ENCODE measurements at regions not wholly inside any gene's neighbourhood (a gene's known extent, or its start where the extent isn't known, plus 50 kb on each side); places are given as distances from the start of the nearest gene placed in this dataset.

DNA sequence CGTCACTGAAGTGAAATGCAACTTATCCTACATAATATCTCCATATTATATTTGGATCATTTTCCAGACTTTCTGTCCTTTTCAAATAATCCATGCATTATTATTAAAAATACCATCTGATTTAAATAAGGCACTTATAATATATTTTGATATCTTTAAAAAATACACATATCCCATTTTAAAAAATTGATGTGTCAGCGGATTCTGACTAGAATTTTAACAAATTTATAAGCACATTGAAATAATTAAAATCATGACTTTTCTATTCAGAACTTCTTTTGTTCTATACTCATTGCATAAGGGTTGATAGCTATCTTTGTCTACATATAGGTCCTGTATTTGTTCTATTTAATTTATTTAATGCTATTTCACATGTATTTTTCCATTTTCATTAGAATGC is 199.0 kb upstream of the DSEL start:
- no peak for DNase-seq

DNA sequence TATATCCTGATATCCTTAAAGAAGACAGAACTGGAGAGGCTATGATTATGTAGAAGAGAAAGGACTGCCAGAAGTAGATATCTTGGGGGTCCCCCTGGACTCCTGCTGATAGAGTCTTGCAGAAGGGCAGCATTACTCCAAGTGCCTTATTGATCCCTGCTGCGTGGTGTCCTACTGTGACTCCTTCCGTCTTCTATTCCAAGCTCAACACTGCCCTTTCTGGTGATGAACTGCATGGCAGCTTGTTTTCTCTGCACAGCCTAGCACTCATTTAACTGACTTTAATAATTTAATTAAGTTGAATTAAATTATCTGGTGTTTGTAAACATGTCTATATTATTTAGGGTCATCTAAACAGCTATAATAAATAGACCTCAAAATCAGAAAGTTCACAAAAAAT is 194.1 kb upstream of the DSEL start:
- no peak for DNase-seq

DNA sequence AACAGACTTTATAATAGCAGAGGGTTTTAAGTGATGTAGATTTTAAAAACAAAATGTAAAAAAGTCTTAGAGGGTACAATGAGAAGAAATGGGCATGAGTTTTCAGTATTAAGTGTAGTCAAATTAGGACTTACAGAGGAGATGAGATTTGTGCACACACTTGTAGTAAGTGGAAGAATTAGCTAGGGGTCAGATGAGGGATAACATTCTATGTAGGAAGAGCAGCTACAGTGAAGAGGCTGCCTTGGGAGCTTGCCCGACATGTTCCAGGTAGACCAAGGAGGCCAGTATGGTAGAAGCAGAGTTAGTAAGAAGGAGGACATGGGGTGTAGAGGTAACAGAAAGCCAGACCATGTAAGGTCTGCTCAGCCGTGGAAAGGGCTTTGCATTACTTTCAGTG is 189.2 kb upstream of the DSEL start:
- no peak for DNase-seq

DNA sequence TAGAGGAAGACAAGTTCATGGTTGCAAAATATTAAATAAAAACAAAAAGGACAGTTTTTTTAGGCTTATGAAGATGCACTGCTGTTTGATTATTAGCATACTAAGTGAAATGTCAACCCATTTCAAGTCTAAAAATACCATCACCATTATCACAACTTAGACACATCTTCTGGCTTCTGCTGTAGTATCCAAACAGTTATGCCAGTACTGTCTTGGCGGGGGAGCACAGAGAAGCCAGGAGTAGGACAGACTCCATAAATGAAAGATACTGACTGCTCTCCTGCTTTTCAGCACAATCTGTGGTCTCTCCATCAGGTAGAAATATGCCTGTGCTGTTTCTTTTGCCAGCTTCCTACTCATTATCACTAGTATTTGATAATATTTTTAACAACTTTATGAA is 179.2 kb upstream of the DSEL start:
- DNase-seq = no peak

DNA sequence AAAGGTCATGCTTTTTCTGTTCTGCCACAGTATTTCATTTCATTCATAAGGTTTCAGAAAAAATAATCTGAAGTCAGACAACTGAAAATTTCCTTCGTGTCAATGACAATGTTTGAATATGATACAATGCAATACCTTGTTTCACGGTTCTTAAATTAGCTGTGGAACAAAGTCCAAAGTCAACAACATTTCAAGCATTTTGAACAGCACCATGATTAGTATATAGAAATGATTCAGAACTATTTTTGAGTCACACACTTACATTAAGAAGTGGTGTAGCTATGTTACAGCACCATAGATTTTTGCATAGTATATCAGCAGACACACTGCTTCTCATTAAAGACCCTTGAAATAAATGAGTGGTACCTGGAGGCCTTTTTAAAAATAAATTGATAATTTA is 178.3 kb upstream of the DSEL start:
- DNase-seq = no peak

DNA sequence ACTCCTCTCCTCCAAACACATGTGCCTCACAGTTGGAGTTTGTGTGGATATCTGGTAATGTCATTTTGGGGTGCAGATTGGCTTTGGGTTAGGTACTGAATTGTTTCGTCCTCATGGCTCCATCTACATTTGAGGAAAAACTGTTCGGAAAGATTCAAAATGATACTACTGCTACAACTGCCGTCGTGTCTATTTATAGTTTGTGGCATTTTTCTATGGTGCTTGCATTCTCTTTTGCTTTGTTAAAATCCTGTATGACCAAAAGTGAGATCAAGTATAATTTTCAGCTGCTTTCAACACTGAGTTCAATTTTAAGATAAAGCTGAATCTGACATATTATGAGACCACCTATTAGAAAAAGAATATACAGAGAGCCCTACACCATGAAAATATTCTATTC is 176.3 kb upstream of the DSEL start:
- DNase-seq = no peak

DNA sequence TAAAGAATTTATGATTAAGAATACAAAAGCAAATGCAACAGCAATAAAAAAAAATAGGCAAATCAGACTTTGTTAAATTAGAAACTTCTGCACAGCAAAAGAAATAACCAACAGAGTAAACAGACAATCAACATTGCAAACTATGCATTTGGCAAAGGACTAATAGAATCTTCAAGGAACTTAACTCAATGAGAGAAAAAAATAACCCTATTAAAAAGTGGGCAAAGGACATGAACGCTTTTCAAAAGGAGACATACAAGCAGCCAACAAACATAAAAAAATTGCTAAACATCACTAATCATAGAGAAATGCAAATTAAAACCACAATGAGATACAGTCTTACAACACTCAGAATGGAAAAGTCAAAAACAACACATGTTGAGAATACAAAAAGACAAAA is 166.0 kb upstream of the DSEL start:
- DNase-seq = no peak

DNA sequence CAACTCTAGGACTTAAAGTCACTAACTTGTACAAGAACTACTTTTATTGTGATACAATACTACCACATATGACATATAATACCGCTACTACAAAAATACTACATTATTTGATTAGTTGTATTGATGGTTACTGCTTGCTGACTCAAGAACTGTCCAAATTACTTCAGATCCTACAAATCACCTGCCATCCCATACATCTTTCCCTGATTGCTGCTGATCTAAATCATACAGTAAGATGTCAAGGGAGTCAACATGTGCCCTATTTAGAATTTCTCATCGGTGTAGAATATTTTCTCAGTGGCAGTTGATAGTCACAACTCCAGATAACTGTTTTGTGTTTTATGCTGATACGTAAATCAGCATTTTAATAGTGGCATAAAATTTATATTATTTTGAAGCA is 161.0 kb upstream of the DSEL start:
- no peak for DNase-seq

DNA sequence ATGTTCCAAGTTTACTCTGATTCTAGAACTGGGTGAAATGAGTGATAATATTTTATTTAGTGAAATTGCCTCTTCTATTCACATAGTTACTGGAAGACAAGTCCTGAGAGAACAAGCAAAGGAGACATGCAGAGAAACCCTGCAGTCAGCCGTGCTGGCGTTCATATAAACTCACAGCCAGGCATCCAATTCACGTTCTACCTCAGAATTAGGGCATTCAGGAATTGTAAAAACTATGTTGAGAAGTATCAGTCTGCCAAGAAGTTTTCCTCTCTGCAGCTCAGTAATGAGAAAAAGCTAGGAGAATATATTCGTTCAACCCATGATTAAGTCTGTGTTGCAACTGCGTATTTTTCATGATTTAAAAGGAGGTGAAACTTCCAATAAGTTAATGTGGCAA is 156.2 kb upstream of the DSEL start:
- DNase-seq = no peak

DNA sequence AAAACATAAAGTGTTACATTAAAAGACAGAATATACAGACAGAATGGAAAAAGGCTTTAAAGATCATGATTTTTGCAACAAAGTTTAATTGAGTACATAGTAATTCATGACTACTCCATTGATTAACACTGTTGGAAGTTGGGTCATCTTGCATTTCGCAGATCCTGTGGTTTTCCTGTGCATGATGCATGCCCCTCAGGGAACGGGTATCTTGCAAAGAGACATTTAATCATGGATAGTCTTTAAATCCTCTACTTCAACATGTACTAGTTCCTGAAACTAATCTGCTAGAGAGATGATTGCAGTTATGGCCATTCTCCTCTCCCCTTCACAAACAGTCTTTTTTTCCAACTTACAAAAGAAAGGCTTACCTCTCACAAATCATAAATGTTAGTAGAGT is 155.6 kb upstream of the DSEL start:
- no peak for DNase-seq

DNA sequence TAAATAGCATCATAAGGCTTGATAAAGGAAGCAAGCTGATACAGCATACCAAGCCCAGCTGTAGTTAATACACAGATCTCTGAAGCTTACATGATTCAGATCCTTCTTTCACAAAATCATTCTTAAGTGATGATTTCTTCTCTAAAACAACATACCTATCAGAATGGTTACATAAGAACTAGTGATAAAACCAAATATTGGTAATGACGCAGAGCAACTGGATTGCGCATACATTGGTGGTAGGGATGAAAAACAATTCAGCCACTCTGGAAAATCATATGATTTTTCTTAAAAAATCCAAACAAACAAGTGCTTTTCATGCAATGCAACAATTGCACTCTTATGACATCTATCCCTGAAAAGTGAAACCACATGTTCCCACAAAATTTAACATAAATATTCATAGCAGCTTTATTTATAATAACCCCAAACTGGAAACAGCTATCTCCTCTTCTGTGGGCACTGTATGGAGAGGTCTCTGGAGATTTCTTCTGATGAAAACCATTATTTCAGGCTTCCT is 153.6 kb upstream of the DSEL start:
- DNase-seq = no peak

DNA sequence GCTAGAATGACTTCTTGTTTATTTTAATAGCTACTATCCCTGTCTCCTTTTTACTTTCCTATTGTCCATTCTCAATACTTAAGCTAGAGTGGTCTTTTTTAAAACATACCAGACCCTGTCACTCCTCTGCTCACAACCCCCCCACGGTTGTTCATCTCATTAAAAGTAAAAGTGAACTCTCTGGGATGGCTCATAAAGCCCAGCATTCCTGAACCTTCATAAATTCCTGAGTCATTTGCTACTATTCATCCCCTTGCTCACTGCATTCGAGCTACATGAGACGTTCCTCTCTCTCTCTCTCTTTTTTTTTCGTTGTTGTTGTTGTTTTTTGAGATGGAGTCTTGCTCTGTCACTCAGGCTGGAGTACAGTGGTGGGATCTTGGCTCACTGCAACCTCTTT is 148.7 kb upstream of the DSEL start:
- DNase-seq = no peak

DNA sequence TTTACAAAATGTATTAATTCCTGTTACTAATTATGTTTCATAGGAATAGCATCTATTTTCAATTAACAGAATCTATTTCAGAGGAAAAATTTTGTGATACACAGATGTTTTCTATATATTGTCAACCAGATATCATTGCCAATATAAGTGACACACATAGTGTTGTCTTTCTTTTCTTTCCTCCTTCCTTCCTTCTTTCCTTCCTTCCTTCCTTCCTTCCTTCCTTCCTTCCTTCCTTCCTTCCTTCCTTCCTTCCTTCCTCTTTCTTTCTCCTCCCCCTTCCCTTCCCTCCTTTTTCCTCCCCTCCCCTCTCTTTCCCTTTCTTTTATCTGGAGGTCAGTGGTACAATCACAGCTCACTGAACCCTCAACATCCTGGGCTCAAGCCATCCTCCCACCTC is 146.5 kb upstream of the DSEL start:
- no peak for DNase-seq

DNA sequence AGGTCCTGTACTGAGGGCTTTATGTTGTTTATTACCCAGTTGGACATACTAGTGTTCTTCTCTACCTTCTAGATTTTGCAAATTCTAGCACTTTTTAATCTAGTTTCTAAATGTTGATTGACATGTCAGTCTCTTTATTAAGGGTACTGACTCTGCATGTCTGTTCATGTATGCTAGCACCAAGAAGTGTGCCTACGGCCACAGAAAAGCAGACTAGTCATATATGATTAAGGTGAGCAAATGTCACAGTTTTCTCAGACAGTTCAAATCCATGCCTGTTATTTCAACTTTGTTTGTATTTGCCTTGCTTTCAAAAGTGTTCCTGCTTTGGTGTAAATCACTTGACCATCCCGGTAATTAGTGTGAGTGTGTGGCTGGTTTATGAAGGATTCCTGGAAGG is 145.0 kb upstream of the DSEL start:
- no peak for DNase-seq

DNA sequence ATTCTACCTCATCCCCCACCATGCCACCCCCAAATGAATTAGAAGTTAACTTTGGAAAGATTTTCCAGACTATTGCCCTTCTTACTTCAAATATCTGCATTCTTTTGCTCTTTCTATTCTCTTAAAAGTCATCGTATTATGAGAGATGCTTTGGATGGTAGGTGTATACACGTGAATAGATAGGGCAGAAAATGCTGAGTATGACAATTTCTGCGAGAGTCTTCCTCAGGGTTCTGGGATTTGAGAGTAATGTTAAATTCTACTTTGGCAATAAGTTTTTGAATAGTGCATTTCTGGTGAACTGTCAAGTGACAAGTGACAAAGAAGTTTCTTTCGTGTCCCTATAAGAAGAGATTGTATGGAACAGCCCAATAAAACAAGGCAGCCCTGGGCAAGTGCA is 137.6 kb upstream of the DSEL start:
- DNase-seq = no peak

DNA sequence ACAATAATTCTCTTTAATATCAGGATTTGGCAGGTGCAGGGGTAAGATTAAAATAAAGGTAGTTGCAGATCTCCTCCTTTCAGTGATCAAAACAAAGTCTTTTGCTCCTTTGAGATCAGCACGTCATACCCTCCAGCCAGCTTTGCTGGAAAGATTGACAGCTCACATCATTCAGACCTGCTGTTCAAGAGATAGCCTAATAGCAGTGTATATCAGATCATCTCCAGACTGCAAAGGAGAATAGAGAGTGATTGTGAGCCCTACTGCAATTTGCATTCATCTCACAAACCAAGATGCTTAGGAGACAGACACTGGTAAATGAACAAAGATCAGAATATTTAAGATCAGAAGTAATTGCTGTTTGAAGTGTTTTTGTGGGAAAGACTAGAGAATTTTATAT is 135.8 kb upstream of the DSEL start:
- DNase-seq = no peak

DNA sequence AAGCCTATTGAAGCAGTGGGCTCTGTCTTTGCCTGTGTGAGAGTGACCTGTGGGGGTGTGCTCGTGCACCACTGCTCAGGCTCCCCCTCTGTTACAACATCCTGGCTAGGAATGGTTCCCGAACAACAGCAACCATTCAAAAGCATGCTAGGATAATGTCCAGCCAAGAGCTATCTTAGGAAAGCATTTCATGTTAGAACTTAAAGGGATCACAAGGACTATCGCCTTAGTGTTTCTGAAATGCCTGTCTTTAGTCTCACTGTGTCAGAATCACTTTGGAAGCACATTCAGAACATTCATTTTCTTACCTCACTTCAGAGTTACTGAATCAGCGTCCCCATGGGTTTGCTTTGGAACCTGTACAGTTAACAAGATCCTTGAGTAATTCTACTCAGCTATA is 134.9 kb upstream of the DSEL start:
- no peak for DNase-seq

DNA sequence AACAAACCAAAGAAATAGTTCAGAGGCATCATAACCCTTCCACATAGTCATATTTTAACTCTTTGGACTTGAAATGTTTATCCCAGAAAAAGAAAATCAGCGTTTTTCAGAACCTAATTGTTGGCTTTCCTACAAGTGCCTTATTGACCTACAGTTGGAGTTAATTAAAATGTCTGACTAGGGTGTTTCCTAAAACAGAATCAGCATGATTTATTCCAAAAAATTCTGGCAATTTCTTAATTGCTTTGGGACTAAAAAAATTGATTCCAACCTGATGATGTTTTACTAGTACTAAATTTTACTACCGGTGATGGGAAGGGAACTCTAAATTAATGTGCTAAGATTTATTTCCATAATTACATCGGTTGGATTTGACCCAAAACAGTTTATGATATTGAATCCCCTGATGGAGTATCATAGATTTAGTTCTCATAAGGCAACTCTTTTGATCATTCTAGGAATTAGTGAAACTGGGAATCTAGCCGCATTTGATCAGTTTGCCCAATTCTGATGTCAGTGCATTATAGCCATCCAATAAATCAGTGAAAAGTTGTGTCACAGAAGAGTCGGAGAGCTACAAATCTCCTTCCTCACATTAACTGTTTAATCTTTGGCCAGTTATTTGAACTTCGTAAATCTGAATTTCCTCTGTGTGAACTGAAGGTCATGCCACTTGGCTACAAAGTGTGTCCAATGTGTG is 134.3 kb upstream of the DSEL start:
- no peak for DNase-seq

DNA sequence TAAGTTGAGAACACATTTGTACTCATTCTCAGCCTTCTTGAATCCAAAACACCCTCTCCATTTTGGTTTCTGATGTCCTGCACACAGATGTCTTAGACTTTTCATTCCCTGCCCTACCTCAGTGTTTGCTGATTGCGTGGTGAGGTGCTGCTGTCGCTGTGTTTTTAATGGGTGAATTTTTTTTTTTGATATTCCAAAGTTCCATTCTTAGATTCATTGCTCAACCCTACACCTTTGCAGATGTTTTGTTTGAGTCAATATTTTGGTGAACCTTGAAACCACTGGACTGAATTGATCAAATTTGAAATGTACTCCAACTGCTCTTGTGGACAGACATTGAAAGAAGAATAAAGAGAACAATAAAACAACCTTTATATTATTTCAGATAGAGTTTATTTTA is 130.4 kb upstream of the DSEL start:
- no peak for DNase-seq

DNA sequence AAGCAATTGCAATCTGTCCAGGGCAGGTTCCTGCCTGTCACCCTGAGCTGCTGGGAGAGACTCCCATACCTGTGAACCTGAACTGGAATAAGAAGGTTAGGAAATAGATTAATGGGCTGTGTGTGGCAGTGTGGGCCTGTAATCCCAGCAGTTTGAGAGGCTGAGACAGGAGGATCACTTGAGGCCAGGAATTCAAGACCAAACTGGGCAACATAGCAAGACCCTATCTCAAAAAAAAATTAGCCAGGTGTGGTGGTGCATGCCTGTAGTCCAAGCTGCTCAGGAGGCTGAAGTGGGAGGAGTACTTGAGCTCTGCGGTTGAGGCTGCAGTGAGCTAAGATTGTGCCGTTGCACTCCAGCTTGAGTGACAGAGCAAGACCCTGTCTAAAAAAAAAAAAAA is 127.7 kb upstream of the DSEL start:
- no peak for DNase-seq

DNA sequence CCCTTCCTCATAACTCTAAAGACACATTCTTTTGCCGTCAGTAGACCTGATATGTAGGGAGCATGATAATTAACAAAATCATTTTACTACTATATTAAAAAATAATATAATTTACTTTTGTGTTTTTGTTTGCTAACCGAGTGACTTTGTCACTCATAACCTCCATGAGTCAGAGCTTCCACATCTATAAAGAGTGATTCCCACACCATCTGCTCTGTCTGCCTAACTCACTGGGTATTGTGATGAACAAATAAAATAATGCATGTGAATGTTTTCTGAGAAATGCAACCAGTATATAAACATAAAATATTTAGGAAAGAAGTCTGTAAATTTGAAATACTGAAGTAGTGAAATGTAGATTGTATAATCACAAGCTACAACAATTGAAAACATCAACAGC is 123.4 kb upstream of the DSEL start:
- DNase-seq = no peak

DNA sequence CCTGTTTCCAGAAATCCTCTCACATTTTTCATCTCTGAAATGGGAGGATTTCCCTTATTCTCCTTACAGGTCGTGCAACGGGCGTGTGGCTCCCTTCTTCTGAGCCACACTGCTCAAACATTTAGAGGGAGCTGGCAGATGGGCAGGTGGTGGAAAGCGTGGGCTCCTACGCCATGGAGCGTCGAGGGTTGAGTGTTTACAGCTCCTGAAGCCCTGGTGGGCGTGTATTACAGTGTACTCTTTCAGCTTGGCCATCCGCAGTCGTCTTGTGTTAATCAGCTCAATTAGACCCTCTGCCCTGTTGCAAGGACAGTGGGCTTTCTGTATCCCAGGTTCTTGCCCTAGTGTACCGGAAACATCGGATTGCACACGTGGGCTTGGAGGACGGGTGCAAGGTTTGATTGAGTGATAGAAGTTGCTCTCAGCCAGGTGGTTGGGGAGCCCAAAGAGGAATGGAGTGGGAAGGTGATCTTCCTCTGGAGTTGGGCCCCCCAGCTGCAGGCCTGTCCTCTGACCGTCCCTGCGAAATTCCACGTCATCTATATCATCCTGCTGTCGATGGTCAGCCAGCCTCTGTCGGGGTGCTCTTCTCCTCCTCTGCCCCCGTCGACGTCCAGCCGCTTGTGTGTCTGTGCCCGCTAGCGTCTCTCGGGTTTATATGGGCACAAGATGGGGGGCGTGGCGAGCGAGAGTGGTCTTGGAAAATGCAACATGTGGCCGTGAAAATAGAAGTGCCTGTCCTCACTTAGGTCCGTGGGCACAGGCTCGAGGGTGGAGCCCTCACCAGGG is 120.3 kb upstream of the DSEL start:
- DNase-seq = no peak

DNA sequence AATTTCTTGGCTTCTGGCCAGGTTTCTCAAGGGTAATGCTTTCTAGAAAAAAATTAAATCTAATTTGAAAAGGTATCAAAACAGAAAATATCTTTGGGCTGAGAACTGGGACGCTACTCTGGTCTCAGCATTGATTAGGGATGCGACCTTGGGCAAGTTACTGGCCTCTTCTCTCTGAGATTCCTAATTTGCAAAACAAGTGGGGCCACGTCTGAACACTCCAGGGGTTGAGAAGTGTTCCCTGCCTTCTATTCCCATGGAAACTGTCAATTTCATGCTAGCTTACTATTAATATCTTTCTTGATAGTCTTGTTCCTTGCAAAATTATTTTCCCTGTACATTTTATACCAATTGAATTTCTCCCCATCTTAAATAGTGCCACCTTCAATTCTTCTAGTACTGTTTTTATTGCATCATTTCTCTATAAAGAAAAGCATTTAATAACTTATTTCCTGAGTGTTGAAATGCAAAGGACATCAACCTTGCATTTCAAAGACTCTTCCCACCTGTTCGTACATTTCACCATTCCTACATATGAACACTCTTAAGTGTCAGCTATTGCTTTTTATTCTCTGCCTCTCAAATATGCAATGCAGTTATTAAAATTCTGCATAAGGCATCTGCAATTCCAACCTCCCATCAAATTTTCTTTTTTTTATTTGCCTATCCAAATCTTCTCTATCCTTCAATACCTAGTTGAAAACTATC is 118.3 kb upstream of the DSEL start:
- DNase-seq = no peak

DNA sequence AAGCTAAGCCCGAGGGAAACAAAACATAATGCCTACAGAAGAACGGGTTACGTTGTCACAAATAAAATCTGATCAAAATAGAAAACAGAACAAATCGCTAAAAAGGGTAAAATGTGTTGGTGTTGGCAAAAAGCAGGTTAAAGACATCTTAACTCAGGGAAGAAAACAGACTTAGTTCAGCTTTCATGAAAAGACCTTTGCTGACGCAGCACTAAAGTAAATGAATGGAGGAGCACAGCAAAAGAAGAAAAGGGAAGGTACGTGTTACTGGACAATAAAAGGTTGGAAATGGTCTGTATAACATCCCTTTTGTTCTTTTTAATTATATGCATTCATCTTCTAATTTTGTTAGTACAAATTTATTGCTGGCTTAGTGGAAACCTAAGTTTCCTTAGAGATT is 117.4 kb upstream of the DSEL start:
- no peak for DNase-seq
